CD4-positive, alpha-beta T cell (primary cell): ENCODE measurements at regions not wholly inside any gene's neighbourhood (a gene's known extent, or its start where the extent isn't known, plus 50 kb on each side); places are given as distances from the start of the nearest gene placed in this dataset.

Experiments
- ATAC-seq: fragments of 200-7000 bp; cut with Tn5 transposase; one replicate; pipeline ENCODE4 v1.10.0; 2022; ENCODE audit warnings: mild to moderate bottlenecking; ENCODE audit not compliant: poor library complexity
- CTCF ChIA-PET: fragments of 350-600 bp; sonication (Branson Sonifier 250); formaldehyde crosslinking; loops from one replicate; lab custom pipeline; 2021; ENCODE audit warnings: antibody characterized with exemption, inconsistent platforms; lab: Charles Lee
- POLR2A ChIA-PET: fragments of 350-600 bp; sonication (Branson Sonifier 250); formaldehyde crosslinking; loops from one replicate; lab custom pipeline; 2021; ENCODE audit warnings: antibody characterized with exemption, inconsistent platforms; lab: Charles Lee
- DNase-seq, 14 experiments: peaks; one replicate each; pipeline ENCODE4 v3.0.0-alpha.2; 2013 to 2020; ENCODE audit warnings: mixed read lengths in 2 of 14
- H3K27ac ChIP-seq, 2 donors: one replicate each; pipeline versions ENCODE4 v1.5.1 to v1.7.0; 2013; ENCODE audit warnings: low read length in 2 of 2, low read depth in 1 of 2, mild to moderate bottlenecking in 1 of 2
- H3K27me3 ChIP-seq, 2 experiments: 1 replicate in 1 of 2; 2 replicates in 1 of 2; pipeline versions ENCODE4 v1.6.1 to v1.7.0; 2013; ENCODE audit warnings: low read length in 2 of 2, control low read depth in 1 of 2, mild to moderate bottlenecking in 1 of 2, moderate library complexity in 1 of 2; ENCODE audit not compliant: insufficient read depth in 2 of 2, control insufficient read depth in 1 of 2
- H3K36me3 ChIP-seq: one replicate; pipeline ENCODE4 v1.6.1; 2013; ENCODE audit warnings: low read length, control low read depth; ENCODE audit not compliant: insufficient read depth
- H3K4me1 ChIP-seq: one replicate; pipeline ENCODE4 v1.6.1; 2013; ENCODE audit warnings: low read length, control low read depth; ENCODE audit not compliant: insufficient read depth
- H3K4me3 ChIP-seq: one replicate; pipeline ENCODE4 v1.5.1; 2013; ENCODE audit warnings: mild to moderate bottlenecking, low read length, moderate library complexity
- H3K9me3 ChIP-seq, 2 experiments: 1 replicate in 1 of 2; 2 replicates in 1 of 2; pipeline versions ENCODE4 v1.6.1 to v1.7.0; 2013; ENCODE audit warnings: low read length in 2 of 2, mild to moderate bottlenecking in 2 of 2, control low read depth in 1 of 2, moderate library complexity in 1 of 2; ENCODE audit not compliant: control insufficient read depth in 1 of 2, insufficient read depth in 1 of 2
- H3K27ac Mint-ChIP-seq: one replicate; pipeline ENCODE4 v1.8.0; 2020; ENCODE audit warnings: mixed read lengths
- H3K27me3 Mint-ChIP-seq: one replicate; pipeline ENCODE4 v1.8.0; 2021; ENCODE audit warnings: mixed read lengths
- H3K36me3 Mint-ChIP-seq: one replicate; pipeline ENCODE4 v1.8.0; 2021; ENCODE audit warnings: low read depth, mixed read lengths
- H3K4me1 Mint-ChIP-seq: one replicate; pipeline ENCODE4 v1.8.0; 2021; ENCODE audit warnings: low read depth, mixed read lengths
- H3K4me3 Mint-ChIP-seq: one replicate; pipeline ENCODE4 v1.8.0; 2020; ENCODE audit warnings: mild to moderate bottlenecking, mixed read lengths
- H3K9me3 Mint-ChIP-seq: one replicate; pipeline ENCODE4 v1.8.0; 2020; ENCODE audit warnings: mixed read lengths
- CTCF ChIP-seq: fragments of 200-600 bp; IDR thresholded peaks from one replicate; pipeline ENCODE4 v1.8.0; 2022; ENCODE audit warnings: antibody characterized with exemption, mild to moderate bottlenecking
- intact Hi-C, 2 experiments: fragments of 100-400 bp; cut with DNase I in 1 of 2; cut with micrococcal nuclease in 1 of 2; formaldehyde crosslinking; loops; one replicate each; pipeline versions ENCODE4 v1.15.1 to v1.9.0; 2023 to 2025; cut with DNase I, micrococcal nuclease

DNA sequence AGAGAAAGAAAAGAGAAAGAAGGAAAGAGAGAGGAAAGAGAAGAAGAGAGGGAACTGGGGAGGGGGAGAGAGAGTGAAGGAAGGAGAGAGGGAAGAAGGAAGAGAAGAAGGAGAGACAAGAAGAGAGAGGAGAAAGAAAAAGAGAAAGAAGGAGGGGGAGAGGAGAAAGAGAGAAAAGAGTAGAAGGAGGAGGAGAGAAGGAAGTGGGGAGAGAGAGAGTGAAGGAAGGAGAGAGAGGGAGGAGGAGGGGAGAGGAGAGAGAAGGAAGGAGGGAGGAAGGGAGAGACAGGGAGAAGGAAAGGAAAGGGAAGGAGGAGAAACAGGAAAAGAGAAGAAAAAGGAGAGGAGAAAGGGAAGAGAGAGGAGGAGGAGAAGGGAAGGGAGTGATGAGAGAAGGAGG lies 208.5 kb downstream of the MAF start:
- Mint-ChIP-seq H3K27me3 (no peaks in the 10 kb centered on the region), H3K27ac (no peak overlapping the region), H3K4me1 (no peaks in the 10 kb centered on the region), H3K4me3 (no peak overlapping the region), H3K36me3 (no peaks in the 10 kb centered on the region), H3K9me3 (no peaks in the 10 kb centered on the region)
- ATAC-seq = no peak
- ChIA-PET POLR2A (no interaction called here), CTCF (no interaction called here)
- no peak overlapping the region for H3K4me3 ChIP-seq
- H3K27me3 ChIP-seq = no peaks in the 10 kb centered on the region
- H3K9me3 ChIP-seq = no peaks in the 10 kb centered on the region
- no peak for TF ChIP-seq CTCF
- peaks cover 8% of the 10 kb centered on the region for H3K4me1 ChIP-seq
- intact Hi-C loops = no loop called here
- DNase-seq = no peak
- no peaks in the 10 kb centered on the region for H3K36me3 ChIP-seq
- no peak overlapping the region for H3K27ac ChIP-seq

DNA sequence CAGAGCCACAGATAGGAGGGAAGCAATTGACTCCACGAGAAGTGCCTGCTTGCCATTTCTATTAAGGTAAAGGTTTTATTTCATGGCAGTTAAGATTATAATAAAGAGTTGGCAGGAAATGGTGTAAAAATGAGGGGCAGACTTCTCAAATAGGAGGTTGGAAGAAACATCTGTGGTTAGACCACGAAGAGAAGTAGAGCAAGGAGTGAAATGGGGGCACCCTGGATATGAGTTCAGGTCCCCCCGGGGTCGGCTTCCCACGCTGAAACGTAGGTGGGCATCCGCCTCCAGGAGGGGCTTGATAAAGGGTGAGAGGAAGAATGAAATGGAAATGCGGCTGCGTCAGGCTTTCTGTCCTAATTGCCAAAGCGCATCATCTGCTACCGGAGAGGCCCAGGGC lies 209.1 kb downstream of the MAF start:
- H3K36me3 Mint-ChIP-seq = no peaks in the 10 kb centered on the region
- H3K27me3 Mint-ChIP-seq = no peaks in the 10 kb centered on the region
- ChIA-PET CTCF (interaction anchor here (2.1 kb wide), 1 partner anchor 11 kb away, joined by 7 read pairs; no protein-coding TSS in a partner anchor), POLR2A (no interaction called here)
- Histone ChIP-seq H3K4me1 (peaks cover 8% of the 10 kb centered on the region), H3K36me3 (no peaks in the 10 kb centered on the region), H3K4me3 (no peak overlapping the region), H3K9me3 (no peaks in the 10 kb centered on the region), H3K27ac (no peak overlapping the region), H3K27me3 (no peaks in the 10 kb centered on the region)
- intact Hi-C loops = no loop called here
- no peak overlapping the region for H3K27ac Mint-ChIP-seq
- no peak for TF ChIP-seq CTCF
- H3K4me1 Mint-ChIP-seq = no peaks in the 10 kb centered on the region
- ATAC-seq (no peak), DNase-seq (no peak)
- H3K9me3 Mint-ChIP-seq = no peaks in the 10 kb centered on the region
- H3K4me3 Mint-ChIP-seq = no peak overlapping the region

- no peak for DNase-seq
- POLR2A ChIA-PET = no interaction called here
- Mint-ChIP-seq H3K27me3 (no peaks in the 10 kb centered on the region), H3K4me1 (no peaks in the 10 kb centered on the region), H3K4me3 (no peak overlapping the region), H3K36me3 (no peaks in the 10 kb centered on the region), H3K27ac (no peak overlapping the region), H3K9me3 (no peaks in the 10 kb centered on the region)
- Histone ChIP-seq H3K9me3 (no peaks in the 10 kb centered on the region), H3K4me3 (no peak overlapping the region), H3K27me3 (no peaks in the 10 kb centered on the region), H3K27ac (no peak overlapping the region), H3K36me3 (no peaks in the 10 kb centered on the region), H3K4me1 (peaks cover 8% of the 10 kb centered on the region)
- no peak for TF ChIP-seq CTCF
- intact Hi-C loops = no loop called here
- CTCF ChIA-PET = interaction anchor here (2.1 kb wide), 1 partner anchor 10 kb away, joined by 7 read pairs; no protein-coding TSS in a partner anchor
- ATAC-seq = no peak
These were observed 210.0 kb downstream of the MAF start for GRCh38 chr16:79390481-79391051.
